ENCODE measurements at regions not wholly inside any gene's neighbourhood (a gene's known extent, or its start where the extent isn't known, plus 50 kb on each side); places are given as distances from the start of the nearest gene placed in this dataset.

- H3K4me3 ChIP-seq (replicated peaks in 1 of 3; ENCODE audit: insufficient read depth in 1 of 3, low read depth in 1 of 3, low read length in 3 of 3), result no peak overlapping the region
- H3K27ac ChIP-seq (ENCODE audit: insufficient read depth, low read depth, low read length), result no peak overlapping the region
- FAIRE-seq (no peak), DNase-seq (ENCODE audit: low read depth, low spot score) (no peak)
- no peaks in the 10 kb centered on the region for H3K36me3 ChIP-seq (ENCODE audit: control insufficient read depth in 2 of 2, extremely low read depth in 1 of 2, insufficient read depth in 2 of 2, low read length in 2 of 2)
- intact Hi-C loops (cut with micrococcal nuclease) (no loop called here), dilution Hi-C loops (cut with MboI; ENCODE audit: extremely low pct_ligation_motif_present, low sequenced_read_pairs) (no loop called here)
- H3K9ac ChIP-seq (replicated peaks; ENCODE audit: extremely low read depth, insufficient read depth, low read length), result no peak overlapping the region
- H2AFZ ChIP-seq (ENCODE audit: low read depth, low read length), result no peak overlapping the region
- no peaks in the 10 kb centered on the region for H3K9me1 ChIP-seq (replicated peaks; ENCODE audit: control insufficient read depth, extremely low read depth, insufficient read depth, low read length)
- no peak for TF ChIP-seq GATA2 (IDR thresholded peaks at IDR 0.05; ENCODE audit: insufficient read depth, insufficient read length, low read depth, low read length)
- no peak for TF ChIP-seq POLR2A (IDR thresholded peaks at IDR 0.05; ENCODE audit: low read depth, low read length)
- TF ChIP-seq MAX (IDR thresholded peaks at IDR 0.05; ENCODE audit: insufficient read depth, insufficient read length), result no peak
- TF ChIP-seq MYC (IDR thresholded peaks at IDR 0.05; ENCODE audit: low read depth, low read length), result no peak
- no peak for TF ChIP-seq FOS (IDR thresholded peaks at IDR 0.05; ENCODE audit: borderline replicate concordance, insufficient read depth, low read length)
- no peak for TF ChIP-seq JUN (IDR thresholded peaks at IDR 0.05; ENCODE audit: borderline replicate concordance, insufficient read depth, insufficient read length, low read depth)
- no peak for TF ChIP-seq EZH2 (IDR thresholded peaks at IDR 0.05; ENCODE audit: borderline replicate concordance, low read depth, low read length, severe bottlenecking)
- ChIA-PET CTCF (no interaction called here), POLR2A (no interaction called here)
- peaks cover 15% of the 10 kb centered on the region for H3K9me3 ChIP-seq (replicated peaks; ENCODE audit: control insufficient read depth, insufficient read depth, low read length)
- BruUV-seq (replicated peaks), result no TSS peak
- no peak overlapping the region for H3K4me2 ChIP-seq (ENCODE audit: insufficient read depth, low read length)
- H3K4me1 ChIP-seq (ENCODE audit: control insufficient read depth, extremely low read depth, insufficient read depth, low read length), result no peaks in the 10 kb centered on the region
- H3K27me3 ChIP-seq (ENCODE audit: control insufficient read depth in 2 of 2, insufficient read depth in 2 of 2, low read length in 2 of 2), result no peaks in the 10 kb centered on the region
- no peaks in the 10 kb centered on the region for H4K20me1 ChIP-seq (replicated peaks; ENCODE audit: control insufficient read depth, extremely low read depth, insufficient read depth, low read length)
- no peaks in the 10 kb centered on the region for H3K79me2 ChIP-seq (ENCODE audit: control insufficient read depth, insufficient read depth, low read length)
Observed at GRCh38 chr13:21949818-21950429, 279.1 kb downstream of the FGF9 start.

GRCh38 chr13:21956666-21957065, 285.8 kb downstream of the FGF9 start:
- no peak for TF ChIP-seq MYC (IDR thresholded peaks at IDR 0.05; ENCODE audit: low read depth, low read length)
- TF ChIP-seq CTCF (IDR thresholded peaks at IDR 0.05; ENCODE audit: extremely low read depth in 1 of 2, insufficient read depth in 1 of 2, low read depth in 1 of 2, low read length in 2 of 2), result no peak
- no peak for TF ChIP-seq JUN (IDR thresholded peaks at IDR 0.05; ENCODE audit: borderline replicate concordance, insufficient read depth, insufficient read length, low read depth)
- no peak for TF ChIP-seq EZH2 (IDR thresholded peaks at IDR 0.05; ENCODE audit: borderline replicate concordance, low read depth, low read length, severe bottlenecking)
- no peak for TF ChIP-seq POLR2A (IDR thresholded peaks at IDR 0.05; ENCODE audit: low read depth, low read length)
- no peak for TF ChIP-seq FOS (IDR thresholded peaks at IDR 0.05; ENCODE audit: borderline replicate concordance, insufficient read depth, low read length)
- TF ChIP-seq GATA2 (IDR thresholded peaks at IDR 0.05; ENCODE audit: insufficient read depth, insufficient read length, low read depth, low read length), result no peak
- TF ChIP-seq MAX (IDR thresholded peaks at IDR 0.05; ENCODE audit: insufficient read depth, insufficient read length), result no peak
- TF ChIP-seq POLR2AphosphoS5 (IDR thresholded peaks at IDR 0.05; ENCODE audit: insufficient read depth, low read depth, low read length), result no peak
- intact Hi-C loops (cut with micrococcal nuclease) (no loop called here), dilution Hi-C loops (cut with MboI; ENCODE audit: extremely low pct_ligation_motif_present, low sequenced_read_pairs) (no loop called here)
- no peaks in the 10 kb centered on the region for H3K36me3 ChIP-seq (ENCODE audit: control insufficient read depth in 2 of 2, extremely low read depth in 1 of 2, insufficient read depth in 2 of 2, low read length in 2 of 2)
- H2AFZ ChIP-seq (ENCODE audit: low read depth, low read length), result no peak overlapping the region
- no peaks in the 10 kb centered on the region for H3K79me2 ChIP-seq (ENCODE audit: control insufficient read depth, insufficient read depth, low read length)
- FAIRE-seq, result no peak
- H3K4me3 ChIP-seq (replicated peaks in 1 of 3; ENCODE audit: insufficient read depth in 1 of 3, low read depth in 1 of 3, low read length in 3 of 3), result no peak overlapping the region
- H4K20me1 ChIP-seq (replicated peaks; ENCODE audit: control insufficient read depth, extremely low read depth, insufficient read depth, low read length), result no peaks in the 10 kb centered on the region
- H3K9ac ChIP-seq (replicated peaks; ENCODE audit: extremely low read depth, insufficient read depth, low read length), result no peak overlapping the region
- ChIA-PET CTCF (no interaction called here), POLR2A (no interaction called here)
- no peak for DNase-seq (ENCODE audit: low read depth, low spot score)
- no peak overlapping the region for H3K4me2 ChIP-seq (ENCODE audit: insufficient read depth, low read length)
- no TSS peak for BruUV-seq (replicated peaks)
- no peak overlapping the region for H3K27ac ChIP-seq (ENCODE audit: insufficient read depth, low read depth, low read length)
- H3K27me3 ChIP-seq (ENCODE audit: control insufficient read depth in 2 of 2, insufficient read depth in 2 of 2, low read length in 2 of 2), result no peaks in the 10 kb centered on the region
- H3K4me1 ChIP-seq (ENCODE audit: control insufficient read depth, extremely low read depth, insufficient read depth, low read length), result no peaks in the 10 kb centered on the region
- H3K9me1 ChIP-seq (replicated peaks; ENCODE audit: control insufficient read depth, extremely low read depth, insufficient read depth, low read length), result no peaks in the 10 kb centered on the region
- H3K9me3 ChIP-seq (replicated peaks; ENCODE audit: control insufficient read depth, insufficient read depth, low read length), result no peaks in the 10 kb centered on the region

All from endothelial cell of umbilical vein (primary cell).